GM10266 (cell line): ENCODE measurements at regions not wholly inside any gene's neighbourhood (a gene's known extent, or its start where the extent isn't known, plus 50 kb on each side); places are given as distances from the start of the nearest gene placed in this dataset.

Experiments
- DNase-seq: peaks from one replicate; pipeline ENCODE4 v3.0.0; 2012; ENCODE audit errors: extremely low spot score
- TF ChIP-seq, protein P1 (sequence below): IDR thresholded peaks from 2 replicates; pipeline ENCODE4 v1.5.1; 2012; ENCODE audit warnings: mild to moderate bottlenecking, low read depth; ENCODE audit not compliant: control insufficient read depth, insufficient read depth; ENCODE audit errors: missing control alignments

DNA sequence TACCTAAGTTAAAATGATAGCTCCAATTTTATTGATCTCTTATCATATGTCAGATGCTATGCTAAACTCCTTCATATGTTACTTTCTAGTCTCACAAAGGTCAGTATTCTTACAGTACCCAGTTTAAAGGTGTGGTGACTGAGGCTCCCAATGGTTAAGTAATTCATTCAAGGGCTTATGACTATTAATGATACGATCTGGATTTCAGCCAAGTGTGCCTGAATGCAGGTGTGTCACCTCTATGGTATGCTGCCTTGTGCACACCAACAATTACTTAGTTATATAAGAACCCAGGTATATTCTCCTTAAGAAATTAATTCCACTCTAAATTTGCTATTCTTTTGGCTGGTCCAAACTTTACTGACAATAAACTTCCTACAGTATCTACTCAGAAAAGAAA, 84.6 kb upstream of the TRPC4 start:
- TF ChIP-seq, protein P1, sequence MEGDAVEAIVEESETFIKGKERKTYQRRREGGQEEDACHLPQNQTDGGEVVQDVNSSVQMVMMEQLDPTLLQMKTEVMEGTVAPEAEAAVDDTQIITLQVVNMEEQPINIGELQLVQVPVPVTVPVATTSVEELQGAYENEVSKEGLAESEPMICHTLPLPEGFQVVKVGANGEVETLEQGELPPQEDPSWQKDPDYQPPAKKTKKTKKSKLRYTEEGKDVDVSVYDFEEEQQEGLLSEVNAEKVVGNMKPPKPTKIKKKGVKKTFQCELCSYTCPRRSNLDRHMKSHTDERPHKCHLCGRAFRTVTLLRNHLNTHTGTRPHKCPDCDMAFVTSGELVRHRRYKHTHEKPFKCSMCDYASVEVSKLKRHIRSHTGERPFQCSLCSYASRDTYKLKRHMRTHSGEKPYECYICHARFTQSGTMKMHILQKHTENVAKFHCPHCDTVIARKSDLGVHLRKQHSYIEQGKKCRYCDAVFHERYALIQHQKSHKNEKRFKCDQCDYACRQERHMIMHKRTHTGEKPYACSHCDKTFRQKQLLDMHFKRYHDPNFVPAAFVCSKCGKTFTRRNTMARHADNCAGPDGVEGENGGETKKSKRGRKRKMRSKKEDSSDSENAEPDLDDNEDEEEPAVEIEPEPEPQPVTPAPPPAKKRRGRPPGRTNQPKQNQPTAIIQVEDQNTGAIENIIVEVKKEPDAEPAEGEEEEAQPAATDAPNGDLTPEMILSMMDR = no peak
- DNase-seq = no peak

DNA sequence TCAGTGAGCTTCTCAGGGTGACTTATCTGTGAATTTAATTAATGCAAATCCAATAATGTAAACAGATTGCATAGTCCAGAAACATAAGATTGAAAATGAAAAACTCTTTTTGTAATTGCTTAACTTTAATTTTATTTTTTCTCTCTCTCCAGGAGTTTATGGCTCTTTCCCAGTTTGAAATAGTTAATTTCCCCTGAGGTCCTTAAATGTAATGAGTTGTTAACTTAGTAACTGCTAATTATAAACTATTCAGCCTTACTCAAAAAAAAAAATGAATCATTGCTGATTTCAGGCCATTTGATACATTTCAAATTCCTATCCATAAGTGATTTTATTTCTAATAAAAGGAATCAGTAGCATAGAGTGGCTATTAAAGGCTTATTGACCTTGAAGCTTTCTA, 84.1 kb upstream of the TRPC4 start:
- TF ChIP-seq, protein P1 = no peak
- no peak for DNase-seq

DNA sequence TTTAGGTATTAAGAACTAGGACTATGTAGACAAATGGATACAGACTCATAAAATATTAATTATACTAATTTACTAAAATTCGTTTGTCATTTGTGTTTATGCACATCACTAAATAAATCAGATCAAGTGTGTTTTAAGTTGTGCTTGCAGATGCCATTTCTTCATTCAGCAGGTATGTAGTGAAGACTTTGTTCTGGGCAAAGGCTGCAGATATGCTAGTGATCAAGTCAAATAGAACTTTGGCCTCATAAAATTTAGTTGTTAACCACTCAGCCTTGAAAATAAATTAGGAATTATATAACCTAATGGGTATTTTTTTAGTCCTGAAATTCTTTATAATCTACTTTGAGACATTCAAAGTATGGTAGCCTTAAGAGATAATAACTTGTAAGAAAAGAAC, 80.4 kb upstream of the TRPC4 start:
- no peak for DNase-seq
- TF ChIP-seq, protein P1 = no peak

DNA sequence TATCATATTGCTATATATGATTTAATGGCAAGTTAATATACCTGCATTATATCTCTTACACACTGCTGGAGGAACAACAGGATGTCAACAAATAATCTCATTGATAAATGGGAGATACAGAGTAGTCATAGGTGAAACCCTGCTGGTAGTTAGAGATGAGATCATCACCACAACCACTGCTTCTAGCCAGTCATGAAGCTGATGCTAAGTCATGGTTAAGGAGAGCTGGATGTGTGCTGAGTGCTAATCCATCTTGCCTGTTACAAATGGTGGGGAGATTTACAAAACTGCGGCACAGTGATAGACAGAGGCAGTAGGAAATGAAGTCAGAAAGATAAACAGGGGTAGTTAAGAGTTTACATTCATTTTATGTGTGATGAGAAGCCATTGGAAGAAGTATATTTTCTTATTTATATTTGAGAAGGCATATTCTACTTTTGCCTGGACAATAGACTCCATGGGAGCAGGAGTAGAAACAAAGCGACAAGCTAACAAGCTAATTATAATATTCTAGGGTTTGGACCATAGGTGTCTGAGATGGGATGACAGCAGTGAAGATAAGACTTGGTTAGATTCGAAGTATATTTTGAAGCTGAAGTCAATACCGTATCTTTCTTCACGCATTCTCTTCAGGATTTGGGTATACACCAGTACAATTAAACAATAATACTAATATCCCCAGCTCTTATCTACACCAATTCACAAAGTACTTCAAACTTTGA, 78.0 kb upstream of the TRPC4 start:
- TF ChIP-seq, protein P1 = no peak
- no peak for DNase-seq

DNA sequence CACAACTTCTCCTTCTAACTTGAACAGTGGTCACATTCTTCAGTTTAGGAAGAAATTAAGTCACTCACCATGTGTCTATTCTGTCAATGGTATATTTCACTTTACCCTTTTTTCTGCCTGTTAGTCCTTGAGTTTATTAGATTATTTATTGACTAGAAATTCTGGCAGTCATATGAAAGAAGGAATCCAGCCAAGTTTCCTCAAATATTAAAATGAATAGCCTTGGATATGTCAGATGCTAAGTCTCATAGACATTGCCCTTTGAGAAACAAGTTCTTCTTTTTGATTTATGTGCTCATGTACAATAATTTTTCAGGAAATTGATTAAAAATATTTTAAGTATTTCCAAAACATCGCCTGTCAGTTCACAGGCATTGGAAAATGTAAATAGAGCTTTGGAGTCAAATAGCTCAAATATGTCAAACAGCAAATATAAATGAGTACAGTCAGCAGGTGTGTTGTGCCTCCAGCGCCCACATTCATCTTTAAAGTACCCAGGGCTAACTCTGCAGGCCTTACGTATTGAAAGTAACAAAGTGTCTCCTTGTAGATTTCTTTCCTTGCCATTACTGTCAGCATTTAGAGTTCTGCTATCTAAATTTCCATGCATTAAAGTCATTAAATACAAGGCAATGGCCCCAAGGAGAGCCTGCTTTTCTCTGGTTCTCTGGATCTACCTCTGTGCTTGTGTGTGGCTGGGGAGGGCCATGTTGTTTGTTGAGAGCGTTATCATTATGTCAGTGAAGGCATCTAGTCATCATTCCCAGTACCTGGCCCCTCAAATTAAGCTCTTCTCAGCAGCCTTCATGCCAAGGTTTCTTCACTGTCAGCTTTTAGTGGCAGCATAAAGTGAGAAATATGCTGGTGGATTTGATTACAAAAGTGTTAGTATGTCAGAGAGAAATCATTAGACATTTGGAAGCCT, 76.3 kb upstream of the TRPC4 start:
- TF ChIP-seq, protein P1 = no peak
- no peak for DNase-seq

DNA sequence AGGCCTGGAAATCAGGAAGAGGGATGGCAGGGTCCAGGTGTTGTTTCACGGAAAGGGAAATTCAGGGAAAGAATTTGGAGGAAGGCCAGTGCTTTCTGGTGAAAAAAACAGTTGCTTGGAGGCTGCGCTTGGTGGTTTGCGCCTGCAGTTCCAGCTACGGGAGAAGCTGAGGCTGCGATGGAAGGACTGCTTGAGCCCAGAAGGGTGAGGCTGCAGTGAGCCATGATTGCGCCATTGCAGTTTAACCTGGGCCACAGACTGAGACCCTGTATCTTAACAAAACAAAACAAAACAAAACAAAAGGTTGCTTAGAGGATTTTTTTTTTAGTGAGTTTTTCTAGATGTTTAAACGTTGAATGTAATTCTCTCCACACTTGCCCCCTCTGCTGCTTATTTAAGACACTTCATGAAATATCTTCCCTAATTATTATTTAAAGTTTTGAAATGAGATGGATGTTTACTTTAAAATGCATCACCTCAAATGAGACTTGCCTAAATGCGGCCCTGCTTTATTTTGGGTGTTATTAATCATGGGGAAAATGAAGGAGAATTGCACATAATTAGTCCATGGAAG, 75.4 kb upstream of the TRPC4 start:
- no peak for DNase-seq
- TF ChIP-seq, protein P1 = no peak
